Lower lobe of right lung (tissue), 2 donors: ENCODE measurements at regions not wholly inside any gene's neighbourhood (a gene's known extent, or its start where the extent isn't known, plus 50 kb on each side); places are given as distances from the start of the nearest gene placed in this dataset.

Experiments used
- ATAC-seq, 2 donors: fragments of 200-7000 bp; cut with Tn5 transposase; one replicate each; pipeline ENCODE4 v1.9.1; 2020 to 2022; ENCODE audit warnings: mild to moderate bottlenecking in 2 of 2, moderate library complexity in 2 of 2
- DNase-seq: peaks from one replicate; pipeline ENCODE4 v3.0.0-alpha.2; 2020
- H3K27ac ChIP-seq: fragments of 200-600 bp; one replicate; pipeline ENCODE4 v1.8.0; 2022
- H3K27me3 ChIP-seq: fragments of 200-600 bp; one replicate; pipeline ENCODE4 v1.8.0; 2022; ENCODE audit warnings: low read depth
- H3K36me3 ChIP-seq: fragments of 200-600 bp; one replicate; pipeline ENCODE4 v1.8.0; 2022; ENCODE audit warnings: mild to moderate bottlenecking
- H3K4me1 ChIP-seq: fragments of 200-600 bp; one replicate; pipeline ENCODE4 v1.8.0; 2022
- H3K4me3 ChIP-seq: fragments of 200-600 bp; one replicate; pipeline ENCODE4 v1.8.0; 2022; ENCODE audit warnings: mild to moderate bottlenecking
- H3K9me3 ChIP-seq: fragments of 200-600 bp; one replicate; pipeline ENCODE4 v1.8.0; 2022
- intact Hi-C: fragments of 100-400 bp; cut with DNase I; formaldehyde crosslinking; loops from one replicate; pipeline ENCODE4 v1.11.0; 2022
- TF ChIP-seq, protein P1 (sequence below): fragments of 200-600 bp; IDR thresholded peaks from one replicate; pipeline ENCODE4 v1.8.0; 2022; ENCODE audit warnings: antibody characterized with exemption, mild to moderate bottlenecking
- donor health status: DM: no; HTN: yes; CAD: no; lungs with severe emphysema.

DNA sequence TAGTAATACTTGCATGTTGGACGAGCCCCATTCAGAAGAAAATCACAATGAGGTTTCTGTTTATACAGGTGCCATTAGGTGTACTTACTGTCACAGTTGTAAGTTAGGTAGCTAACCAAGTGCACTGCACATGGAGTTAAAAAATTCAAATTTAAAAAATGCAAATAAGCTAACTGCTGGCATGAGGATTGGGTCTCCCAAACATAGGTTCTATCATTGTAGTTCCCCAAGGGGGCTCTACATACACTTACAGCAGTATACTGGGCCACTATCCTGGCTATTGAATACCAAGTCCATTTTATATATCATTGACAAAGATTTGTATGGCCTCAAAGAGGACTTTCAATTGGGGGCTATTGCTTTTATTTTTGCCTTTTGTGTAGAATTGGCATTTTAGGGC lies 153.4 kb downstream of the FMR1NB start:
- Histone ChIP-seq H3K27ac (no peak overlapping the region), H3K4me1 (no peaks in the 10 kb centered on the region), H3K27me3 (no peaks in the 10 kb centered on the region), H3K9me3 (no peaks in the 10 kb centered on the region), H3K4me3 (no peak overlapping the region), H3K36me3 (no peaks in the 10 kb centered on the region)
- DNase-seq (no peak), ATAC-seq (no peak)
- intact Hi-C loops: no loop called here
- TF ChIP-seq, protein P1, sequence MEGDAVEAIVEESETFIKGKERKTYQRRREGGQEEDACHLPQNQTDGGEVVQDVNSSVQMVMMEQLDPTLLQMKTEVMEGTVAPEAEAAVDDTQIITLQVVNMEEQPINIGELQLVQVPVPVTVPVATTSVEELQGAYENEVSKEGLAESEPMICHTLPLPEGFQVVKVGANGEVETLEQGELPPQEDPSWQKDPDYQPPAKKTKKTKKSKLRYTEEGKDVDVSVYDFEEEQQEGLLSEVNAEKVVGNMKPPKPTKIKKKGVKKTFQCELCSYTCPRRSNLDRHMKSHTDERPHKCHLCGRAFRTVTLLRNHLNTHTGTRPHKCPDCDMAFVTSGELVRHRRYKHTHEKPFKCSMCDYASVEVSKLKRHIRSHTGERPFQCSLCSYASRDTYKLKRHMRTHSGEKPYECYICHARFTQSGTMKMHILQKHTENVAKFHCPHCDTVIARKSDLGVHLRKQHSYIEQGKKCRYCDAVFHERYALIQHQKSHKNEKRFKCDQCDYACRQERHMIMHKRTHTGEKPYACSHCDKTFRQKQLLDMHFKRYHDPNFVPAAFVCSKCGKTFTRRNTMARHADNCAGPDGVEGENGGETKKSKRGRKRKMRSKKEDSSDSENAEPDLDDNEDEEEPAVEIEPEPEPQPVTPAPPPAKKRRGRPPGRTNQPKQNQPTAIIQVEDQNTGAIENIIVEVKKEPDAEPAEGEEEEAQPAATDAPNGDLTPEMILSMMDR: no peak

DNA sequence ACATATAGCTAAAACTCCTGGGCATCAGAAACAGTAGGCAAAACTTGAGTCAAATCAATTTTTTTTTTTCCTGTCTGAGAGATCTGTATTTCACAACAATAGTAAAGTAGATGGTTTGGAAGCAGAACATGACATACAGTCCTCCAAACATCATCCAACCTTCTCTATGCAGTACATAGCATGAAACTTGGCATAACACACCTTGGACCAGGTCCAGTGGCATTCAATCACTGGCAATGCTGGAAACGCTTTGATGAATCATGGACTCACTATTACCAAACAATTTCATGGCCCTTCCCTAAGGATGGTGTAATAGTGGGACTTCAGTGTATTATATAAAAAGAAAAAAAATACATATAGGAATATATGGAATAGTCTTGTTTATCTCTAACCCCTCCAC lies 154.6 kb downstream of the FMR1NB start:
- Histone ChIP-seq H3K27me3 (no peaks in the 10 kb centered on the region), H3K27ac (no peak overlapping the region), H3K36me3 (no peaks in the 10 kb centered on the region), H3K4me3 (no peak overlapping the region), H3K9me3 (no peaks in the 10 kb centered on the region), H3K4me1 (no peaks in the 10 kb centered on the region)
- TF ChIP-seq, protein P1: no peak
- no peak for ATAC-seq
- intact Hi-C loops: no loop called here
- no peak for DNase-seq

DNA sequence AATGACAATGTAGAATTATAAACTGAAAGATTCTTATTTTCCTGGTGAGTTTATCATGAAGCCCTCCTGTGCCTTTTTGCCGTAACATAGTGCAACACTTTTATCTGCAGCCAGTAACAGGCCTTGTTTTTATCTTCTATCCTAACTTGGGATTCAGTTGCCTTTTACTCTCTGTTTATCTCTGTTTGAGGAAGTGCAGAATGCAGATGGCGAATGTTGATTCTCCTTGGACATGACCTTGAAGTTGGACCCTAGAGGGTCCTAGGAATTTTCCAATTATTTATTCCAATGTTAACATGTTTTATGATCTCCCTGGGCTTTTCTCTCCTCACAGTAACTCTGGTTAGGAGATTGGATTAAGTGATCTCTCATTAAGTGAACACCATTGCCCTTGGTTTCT lies 165.0 kb downstream of the FMR1NB start:
- no peak for DNase-seq
- H3K27me3 ChIP-seq: no peaks in the 10 kb centered on the region
- intact Hi-C loops: no loop called here
- TF ChIP-seq, protein P1: no peak
- no peak for ATAC-seq
- H3K4me3 ChIP-seq: no peak overlapping the region
- no peaks in the 10 kb centered on the region for H3K4me1 ChIP-seq
- H3K9me3 ChIP-seq: no peaks in the 10 kb centered on the region
- no peak overlapping the region for H3K27ac ChIP-seq
- no peaks in the 10 kb centered on the region for H3K36me3 ChIP-seq

DNA sequence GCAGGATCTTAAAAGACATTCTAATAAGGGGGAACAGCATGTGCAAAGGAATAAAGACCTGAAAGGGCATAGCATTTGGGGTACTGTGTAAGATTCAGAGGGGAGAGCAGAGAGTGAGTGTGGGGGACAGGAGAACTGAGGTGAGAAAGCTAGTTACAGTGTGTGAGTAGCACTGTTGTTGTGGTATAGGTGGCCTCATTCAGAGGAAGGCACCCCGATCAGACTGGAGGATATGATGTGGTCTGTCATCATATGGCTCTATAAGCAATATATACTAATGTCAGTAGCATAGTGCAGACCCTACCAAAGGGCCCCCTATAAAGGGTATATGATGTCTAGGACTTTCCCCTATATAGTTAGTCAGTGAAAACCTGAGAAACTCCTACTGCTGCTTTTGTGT lies 175.8 kb downstream of the FMR1NB start:
- H3K27ac ChIP-seq: no peak overlapping the region
- no peaks in the 10 kb centered on the region for H3K4me1 ChIP-seq
- no peaks in the 10 kb centered on the region for H3K27me3 ChIP-seq
- no peaks in the 10 kb centered on the region for H3K9me3 ChIP-seq
- intact Hi-C loops: no loop called here
- H3K36me3 ChIP-seq: no peaks in the 10 kb centered on the region
- no peak for DNase-seq
- no peak overlapping the region for H3K4me3 ChIP-seq
- TF ChIP-seq, protein P1: no peak
- no peak for ATAC-seq

DNA sequence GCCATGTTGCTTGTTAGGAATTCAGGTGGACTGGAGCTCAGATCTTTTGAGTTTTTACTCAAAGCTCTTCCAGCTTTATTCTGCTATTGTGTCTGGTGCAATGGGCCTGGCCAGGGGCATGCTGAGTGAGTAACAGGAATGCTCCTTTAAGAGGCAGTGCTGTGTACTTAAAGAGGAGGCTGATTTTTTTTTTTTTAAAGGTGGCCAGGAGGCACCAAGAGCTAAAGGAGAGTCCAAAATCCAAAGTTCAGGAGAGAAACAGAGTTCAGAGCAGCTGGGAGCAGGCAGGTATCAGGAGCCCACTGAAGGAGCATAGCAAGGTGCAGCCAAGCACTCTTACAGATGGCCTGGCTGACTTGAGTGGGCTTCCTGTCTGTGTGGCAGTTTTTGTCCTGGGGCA lies 178.7 kb downstream of the FMR1NB start:
- TF ChIP-seq, protein P1: no peak
- Histone ChIP-seq H3K36me3 (no peaks in the 10 kb centered on the region), H3K4me3 (no peak overlapping the region), H3K27ac (no peak overlapping the region), H3K27me3 (no peaks in the 10 kb centered on the region), H3K4me1 (no peaks in the 10 kb centered on the region), H3K9me3 (no peaks in the 10 kb centered on the region)
- intact Hi-C loops: no loop called here
- DNase-seq: no peak
- ATAC-seq: no peak

DNA sequence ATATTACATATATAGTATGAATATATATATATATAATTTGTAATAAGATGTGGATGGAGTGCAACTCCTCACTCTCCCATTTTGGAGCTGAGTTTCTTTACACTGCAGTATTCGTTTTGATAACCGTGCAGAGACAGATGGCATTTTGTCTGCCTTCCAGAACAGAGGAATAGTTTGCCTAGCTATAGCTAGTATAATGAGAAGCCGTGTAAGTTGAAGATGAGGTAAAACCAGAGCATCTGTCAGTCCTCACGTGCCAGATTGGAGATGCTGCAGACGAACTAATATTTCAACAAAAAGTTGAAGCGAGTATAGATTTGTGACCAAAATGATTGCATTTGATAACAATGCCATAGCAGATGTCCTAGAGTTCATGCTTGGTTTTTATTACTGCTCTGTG lies 180.6 kb downstream of the FMR1NB start:
- ATAC-seq: no peak
- TF ChIP-seq, protein P1: no peak
- Histone ChIP-seq H3K27me3 (no peaks in the 10 kb centered on the region), H3K4me3 (no peak overlapping the region), H3K9me3 (no peaks in the 10 kb centered on the region), H3K27ac (no peak overlapping the region), H3K36me3 (no peaks in the 10 kb centered on the region), H3K4me1 (no peaks in the 10 kb centered on the region)
- intact Hi-C loops: no loop called here
- DNase-seq: no peak
